CD14-positive monocyte (primary cell): ENCODE measurements at regions not wholly inside any gene's neighbourhood (a gene's known extent, or its start where the extent isn't known, plus 50 kb on each side); places are given as distances from the start of the nearest gene placed in this dataset.
"Not testable (repeated sequence)": the region's sequence is repeated elsewhere in the genome, so short reads cannot be mapped to it uniquely, and the experiment has no call there.

Experiments
- DNase-seq, 3 donors: peaks; one replicate each; pipeline ENCODE4 v3.0.0-alpha.2; 2011 to 2022
- H2AFZ ChIP-seq: 2 replicates; pipeline ENCODE4 v1.6.0; 2012; ENCODE audit warnings: mild to moderate bottlenecking, low read depth, low read length, inconsistent platforms; ENCODE audit not compliant: insufficient read depth, poor library complexity, severe bottlenecking
- H3K27ac ChIP-seq, 2 donors: 1 replicate in 1 of 2; 2 replicates in 1 of 2; pipeline ENCODE4 v1.5.1; 2012 to 2013; ENCODE audit warnings: low read length in 2 of 2, control low read depth in 1 of 2, inconsistent platforms in 1 of 2, low read depth in 1 of 2, mild to moderate bottlenecking in 1 of 2
- H3K27me3 ChIP-seq, 2 donors: one replicate each; pipeline versions ENCODE4 v1.6.0 to v1.6.1; 2011 to 2013; ENCODE audit warnings: low read length in 2 of 2; ENCODE audit not compliant: control insufficient read depth in 2 of 2, insufficient read depth in 2 of 2
- H3K36me3 ChIP-seq, 2 donors: replicated peaks in 1 of 2; 1 replicate in 1 of 2; 2 replicates in 1 of 2; pipeline versions ENCODE4 v1.5.1 to v1.6.1; 2012 to 2013; ENCODE audit warnings: low read length in 2 of 2, control low read depth in 1 of 2, inconsistent platforms in 1 of 2, mild to moderate bottlenecking in 1 of 2; ENCODE audit not compliant: insufficient read depth in 2 of 2, control insufficient read depth in 1 of 2
- H3K4me1 ChIP-seq, 2 donors: 1 replicate in 1 of 2; 2 replicates in 1 of 2; pipeline versions ENCODE4 v1.5.1 to v1.6.1; 2012 to 2013; ENCODE audit warnings: low read length in 2 of 2, control low read depth in 1 of 2, inconsistent platforms in 1 of 2, mild to moderate bottlenecking in 1 of 2, moderate library complexity in 1 of 2; ENCODE audit not compliant: insufficient read depth in 2 of 2, control insufficient read depth in 1 of 2
- H3K4me2 ChIP-seq: replicated peaks from 2 replicates; pipeline ENCODE3; 2012; ENCODE audit warnings: low read length, moderate library complexity, mild to moderate bottlenecking; ENCODE audit not compliant: poor library complexity, severe bottlenecking; ENCODE audit errors: extremely low read depth
- H3K4me3 ChIP-seq, 3 experiments: fragments of 200-600 bp in 1 of 3; sonication (generic) in 1 of 3; replicated peaks in 1 of 3; 1 replicate in 2 of 3; 2 replicates in 1 of 3; pipeline ENCODE4 v1.5.1; 2011 to 2013; ENCODE audit warnings: low read length in 3 of 3, mild to moderate bottlenecking in 3 of 3, control low read depth in 2 of 3, low read depth in 2 of 3, inconsistent platforms in 1 of 3, moderate library complexity in 1 of 3
- H3K79me2 ChIP-seq: 2 replicates; pipeline ENCODE4 v1.6.0; 2012; ENCODE audit warnings: mild to moderate bottlenecking, control low read depth, inconsistent platforms, low read length, moderate library complexity; ENCODE audit not compliant: insufficient read depth
- H3K9ac ChIP-seq: 2 replicates; pipeline ENCODE4 v1.6.0; 2017; ENCODE audit warnings: low read length, mild to moderate bottlenecking; ENCODE audit not compliant: insufficient read depth, poor library complexity, severe bottlenecking
- H3K9me3 ChIP-seq, 2 donors: replicated peaks in 1 of 2; 1 replicate in 1 of 2; 2 replicates in 1 of 2; pipeline versions ENCODE4 v1.5.1 to v1.6.1; 2012 to 2013; ENCODE audit warnings: low read length in 2 of 2, control low read depth in 1 of 2; ENCODE audit not compliant: control insufficient read depth in 1 of 2, insufficient read depth in 1 of 2
- H4K20me1 ChIP-seq: 2 replicates; pipeline ENCODE4 v1.6.0; 2012; ENCODE audit warnings: mild to moderate bottlenecking, low read length, control low read depth, moderate library complexity; ENCODE audit not compliant: insufficient read depth
- H3K27ac Mint-ChIP-seq, 7 donors: one replicate each; pipeline ENCODE4 v1.8.0; 2020; ENCODE audit warnings: mild to moderate bottlenecking in 7 of 7, mixed read lengths in 7 of 7, moderate library complexity in 6 of 7, inconsistent platforms in 2 of 7
- H3K27me3 Mint-ChIP-seq, 3 donors: one replicate each; pipeline ENCODE4 v1.8.0; 2021 to 2022; ENCODE audit warnings: low read depth in 3 of 3, mild to moderate bottlenecking in 3 of 3, mixed read lengths in 3 of 3, moderate library complexity in 3 of 3, inconsistent platforms in 1 of 3
- H3K36me3 Mint-ChIP-seq, 2 donors: one replicate each; pipeline ENCODE4 v1.8.0; 2020; ENCODE audit warnings: mixed read lengths in 2 of 2, inconsistent platforms in 1 of 2, mild to moderate bottlenecking in 1 of 2
- H3K4me1 Mint-ChIP-seq: one replicate; pipeline ENCODE4 v1.8.0; 2020; ENCODE audit warnings: mild to moderate bottlenecking, mixed read lengths
- H3K4me3 Mint-ChIP-seq, 2 donors: one replicate each; pipeline ENCODE4 v1.8.0; 2020; ENCODE audit warnings: mild to moderate bottlenecking in 2 of 2, mixed read lengths in 2 of 2, moderate library complexity in 1 of 2
- H3K9me3 Mint-ChIP-seq, 7 donors: one replicate each; pipeline ENCODE4 v1.8.0; 2020 to 2022; ENCODE audit warnings: mixed read lengths in 7 of 7, mild to moderate bottlenecking in 6 of 7, moderate library complexity in 6 of 7, inconsistent platforms in 2 of 7
- WGBS: methylation state at CpG from one replicate; pipeline ENCODE4 v1.1.5; 2013; ENCODE audit warnings: missing lambda C conversion rate; ENCODE audit not compliant: insufficient coverage; 5-methylcytosine and 5-hydroxymethylcytosine counted together
- intact Hi-C, 2 donors: fragments of 100-400 bp; cut with micrococcal nuclease; formaldehyde crosslinking; loops; one replicate each; pipeline versions ENCODE4 v1.15.0 to v1.15.1; 2023

- H3K9me3 ChIP-seq, intact Hi-C loops, H3K9me3 Mint-ChIP-seq: not testable (repeated sequence)
These were observed 258.9 kb upstream of the TGIF2LY start for GRCh38 chrY:3319988-3320387.

GRCh38 chrY:3367535-3367934 is 211.3 kb upstream of the TGIF2LY start:
- DNase-seq, intact Hi-C loops, H3K27ac Mint-ChIP-seq, H3K27ac ChIP-seq, H3K9me3 ChIP-seq, H3K9me3 Mint-ChIP-seq, H3K36me3 ChIP-seq, H2AFZ ChIP-seq, H4K20me1 ChIP-seq, H3K4me2 ChIP-seq, H3K9ac ChIP-seq, H3K4me1 Mint-ChIP-seq, H3K79me2 ChIP-seq, H3K27me3 Mint-ChIP-seq, H3K36me3 Mint-ChIP-seq, H3K4me3 Mint-ChIP-seq, H3K4me1 ChIP-seq, H3K27me3 ChIP-seq, H3K4me3 ChIP-seq: not testable (repeated sequence)

More at GRCh38 chrY:3319988-3320387, 258.9 kb upstream of the TGIF2LY start:
- not testable (repeated sequence) for H3K4me1 ChIP-seq, H3K4me3 Mint-ChIP-seq, H2AFZ ChIP-seq, H3K9ac ChIP-seq, H3K4me2 ChIP-seq, H3K79me2 ChIP-seq, H3K36me3 Mint-ChIP-seq, H3K27ac ChIP-seq, H3K27ac Mint-ChIP-seq, H3K36me3 ChIP-seq, H3K27me3 Mint-ChIP-seq, H3K27me3 ChIP-seq, H3K4me1 Mint-ChIP-seq, H4K20me1 ChIP-seq, H3K4me3 ChIP-seq, DNase-seq

- intact Hi-C loops, H3K9ac ChIP-seq, H3K4me1 ChIP-seq, H3K4me3 Mint-ChIP-seq, H3K4me2 ChIP-seq, H3K27me3 Mint-ChIP-seq, H3K27ac Mint-ChIP-seq, H3K9me3 Mint-ChIP-seq, H3K4me3 ChIP-seq, H3K27me3 ChIP-seq, H3K27ac ChIP-seq, H3K79me2 ChIP-seq, H2AFZ ChIP-seq, DNase-seq, H3K9me3 ChIP-seq, H3K36me3 ChIP-seq, H4K20me1 ChIP-seq, H3K36me3 Mint-ChIP-seq, H3K4me1 Mint-ChIP-seq: not testable (repeated sequence)
- WGBS, result no CpG with 5 or more reads among the region's 1 CpG
These were observed 210.4 kb upstream of the TGIF2LY start for GRCh38 chrY:3368459-3368858.

- H2AFZ ChIP-seq, H3K27ac Mint-ChIP-seq, H3K4me1 ChIP-seq, H3K79me2 ChIP-seq, H3K9me3 ChIP-seq, H3K27ac ChIP-seq, H3K9ac ChIP-seq, H3K27me3 Mint-ChIP-seq, H3K4me3 Mint-ChIP-seq, H3K36me3 Mint-ChIP-seq, H4K20me1 ChIP-seq, intact Hi-C loops, H3K4me3 ChIP-seq, H3K27me3 ChIP-seq, H3K4me2 ChIP-seq, H3K36me3 ChIP-seq, H3K9me3 Mint-ChIP-seq, H3K4me1 Mint-ChIP-seq, DNase-seq: not testable (repeated sequence)
- WGBS, result no CpG with 5 or more reads among the region's 5 CpGs
These were observed 187.4 kb upstream of the TGIF2LY start for GRCh38 chrY:3391508-3391907.

- H3K9ac ChIP-seq, H3K4me3 Mint-ChIP-seq, H3K27ac Mint-ChIP-seq, H2AFZ ChIP-seq, H3K4me1 ChIP-seq, H3K27me3 ChIP-seq, H4K20me1 ChIP-seq, DNase-seq, intact Hi-C loops, H3K4me3 ChIP-seq, H3K79me2 ChIP-seq, H3K27ac ChIP-seq, H3K36me3 ChIP-seq, H3K36me3 Mint-ChIP-seq, H3K9me3 ChIP-seq, H3K4me2 ChIP-seq, H3K9me3 Mint-ChIP-seq, H3K4me1 Mint-ChIP-seq, H3K27me3 Mint-ChIP-seq: not testable (repeated sequence)
- WGBS, result no CpG with 5 or more reads among the region's 3 CpGs
These were observed 174.6 kb upstream of the TGIF2LY start for GRCh38 chrY:3404241-3404640.
